Colonic mucosa (tissue), 4 donors: ENCODE measurements at regions not wholly inside any gene's neighbourhood (a gene's known extent, or its start where the extent isn't known, plus 50 kb on each side); places are given as distances from the start of the nearest gene placed in this dataset.
A peak's percentile ranks its signal among the peaks of the same experiment; 100 is the strongest.

Source experiments
- DNase-seq: peaks from one replicate; pipeline ENCODE4 v3.0.0-alpha.2; 2020
- H3K27ac ChIP-seq: fragments of 200-600 bp; one replicate; pipeline ENCODE4 v1.8.0; 2021
- H3K27me3 ChIP-seq: fragments of 200-600 bp; one replicate; pipeline ENCODE4 v1.8.0; 2021
- H3K36me3 ChIP-seq: fragments of 200-600 bp; one replicate; pipeline ENCODE4 v1.8.0; 2021
- H3K4me1 ChIP-seq: fragments of 200-600 bp; one replicate; pipeline ENCODE4 v1.8.0; 2021; ENCODE audit warnings: mild to moderate bottlenecking
- H3K4me3 ChIP-seq: fragments of 200-600 bp; one replicate; pipeline ENCODE4 v1.8.0; 2021
- H3K9ac ChIP-seq, 2 donors: one replicate each; pipeline ENCODE4 v1.7.0; 2013; ENCODE audit warnings: control low read depth in 2 of 2, low read depth in 2 of 2, low read length in 2 of 2
- H3K9me3 ChIP-seq: fragments of 200-600 bp; one replicate; pipeline ENCODE4 v1.8.0; 2021
- intact Hi-C: fragments of 100-400 bp; cut with DNase I; formaldehyde crosslinking; loops from one replicate; pipeline ENCODE4 v1.14.1; 2022
- TF ChIP-seq, protein P1 (sequence below): fragments of 200-600 bp; IDR thresholded peaks from one replicate; pipeline ENCODE4 v1.8.0; 2022; ENCODE audit warnings: antibody characterized with exemption, mild to moderate bottlenecking
- donor health status: healthy.
- donor health status: DM: no; HTN: no; CAD: no.
- donor health status: DM: no; HTN: no; CAD: no.

DNA sequence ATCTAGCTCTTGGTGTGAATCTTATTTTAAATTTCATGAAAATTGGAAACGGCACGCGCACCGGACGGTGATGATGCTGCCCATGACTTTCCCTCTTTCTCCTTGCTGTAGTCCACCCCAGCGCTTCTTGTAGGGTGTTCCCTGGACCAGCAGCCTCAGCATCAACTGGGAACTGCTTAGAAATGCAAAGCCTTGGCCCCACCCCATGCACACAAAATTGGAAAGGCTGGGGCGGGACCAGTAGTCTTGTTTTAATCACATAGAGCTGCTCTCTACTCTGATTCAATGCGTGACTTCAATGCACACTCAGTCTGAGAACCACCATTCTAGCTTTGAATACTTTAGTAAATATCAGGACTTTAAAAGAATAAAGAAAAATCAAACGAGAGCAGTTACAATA, 427.1 kb downstream of the EFNB2 start:
- TF ChIP-seq, protein P1, sequence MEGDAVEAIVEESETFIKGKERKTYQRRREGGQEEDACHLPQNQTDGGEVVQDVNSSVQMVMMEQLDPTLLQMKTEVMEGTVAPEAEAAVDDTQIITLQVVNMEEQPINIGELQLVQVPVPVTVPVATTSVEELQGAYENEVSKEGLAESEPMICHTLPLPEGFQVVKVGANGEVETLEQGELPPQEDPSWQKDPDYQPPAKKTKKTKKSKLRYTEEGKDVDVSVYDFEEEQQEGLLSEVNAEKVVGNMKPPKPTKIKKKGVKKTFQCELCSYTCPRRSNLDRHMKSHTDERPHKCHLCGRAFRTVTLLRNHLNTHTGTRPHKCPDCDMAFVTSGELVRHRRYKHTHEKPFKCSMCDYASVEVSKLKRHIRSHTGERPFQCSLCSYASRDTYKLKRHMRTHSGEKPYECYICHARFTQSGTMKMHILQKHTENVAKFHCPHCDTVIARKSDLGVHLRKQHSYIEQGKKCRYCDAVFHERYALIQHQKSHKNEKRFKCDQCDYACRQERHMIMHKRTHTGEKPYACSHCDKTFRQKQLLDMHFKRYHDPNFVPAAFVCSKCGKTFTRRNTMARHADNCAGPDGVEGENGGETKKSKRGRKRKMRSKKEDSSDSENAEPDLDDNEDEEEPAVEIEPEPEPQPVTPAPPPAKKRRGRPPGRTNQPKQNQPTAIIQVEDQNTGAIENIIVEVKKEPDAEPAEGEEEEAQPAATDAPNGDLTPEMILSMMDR = no peak
- H3K27me3 ChIP-seq = no peaks in the 10 kb centered on the region
- intact Hi-C loops = no loop called here
- H3K27ac ChIP-seq = no peak overlapping the region
- H3K4me3 ChIP-seq = no peak overlapping the region
- peaks cover 8% of the 10 kb centered on the region for H3K4me1 ChIP-seq
- DNase-seq = no peak
- H3K9me3 ChIP-seq = no peaks in the 10 kb centered on the region
- H3K36me3 ChIP-seq = no peaks in the 10 kb centered on the region
- H3K9ac ChIP-seq = no peak overlapping the region

GRCh38 chr13:106107061-106107460, 428.4 kb downstream of the EFNB2 start:
- no peak for DNase-seq
- TF ChIP-seq, protein P1 = no peak
- H3K36me3 ChIP-seq = no peaks in the 10 kb centered on the region
- H3K27ac ChIP-seq = no peak overlapping the region
- H3K4me1 ChIP-seq = peaks cover 8% of the 10 kb centered on the region
- intact Hi-C loops = no loop called here
- no peaks in the 10 kb centered on the region for H3K27me3 ChIP-seq
- no peaks in the 10 kb centered on the region for H3K9me3 ChIP-seq
- no peak overlapping the region for H3K4me3 ChIP-seq
- H3K9ac ChIP-seq = no peak overlapping the region

DNA sequence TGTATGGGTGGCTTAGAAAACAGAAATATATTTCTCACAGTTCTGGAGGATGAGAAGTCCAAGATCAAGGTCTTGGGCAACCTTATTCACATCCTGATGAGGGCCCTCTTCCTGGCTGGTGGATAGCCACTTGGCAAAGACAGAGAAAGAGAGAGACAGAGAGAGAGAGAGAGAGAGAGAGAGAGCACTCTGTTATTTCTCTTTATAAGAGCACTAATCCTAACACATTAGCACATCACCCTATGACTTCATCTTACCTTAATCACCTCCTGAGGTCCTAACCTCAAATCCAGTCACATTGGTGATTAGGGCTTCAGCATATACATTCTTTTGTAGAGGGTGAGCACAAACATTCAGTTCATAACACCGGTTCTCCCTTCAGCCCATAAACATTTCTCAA, 430.3 kb downstream of the EFNB2 start:
- Histone ChIP-seq H3K9ac (no peak overlapping the region), H3K27me3 (no peaks in the 10 kb centered on the region), H3K9me3 (no peaks in the 10 kb centered on the region), H3K4me1 (peaks cover 8% of the 10 kb centered on the region), H3K27ac (no peak overlapping the region), H3K36me3 (no peaks in the 10 kb centered on the region), H3K4me3 (no peak overlapping the region)
- TF ChIP-seq, protein P1 = no peak
- DNase-seq = no peak
- intact Hi-C loops = no loop called here

- no peak overlapping the region for H3K9ac ChIP-seq
- TF ChIP-seq, protein P1 = no peak
- no peak overlapping the region for H3K4me3 ChIP-seq
- H3K36me3 ChIP-seq = no peaks in the 10 kb centered on the region
- H3K27me3 ChIP-seq = no peaks in the 10 kb centered on the region
- no peak for DNase-seq
- intact Hi-C loops = no loop called here
- peak overlapping the region; percentile 56 for H3K27ac ChIP-seq
- no peaks in the 10 kb centered on the region for H3K9me3 ChIP-seq
- peaks cover 8% of the 10 kb centered on the region for H3K4me1 ChIP-seq
Measured at GRCh38 chr13:106104281-106104901, 431.1 kb downstream of the EFNB2 start.

GRCh38 chr13:106103779-106104178, 431.7 kb downstream of the EFNB2 start:
- H3K9me3 ChIP-seq = no peaks in the 10 kb centered on the region
- peak overlapping the region in 1 of 2 donors; percentile 22 for H3K9ac ChIP-seq
- H3K4me3 ChIP-seq = no peak overlapping the region
- intact Hi-C loops = no loop called here
- no peaks in the 10 kb centered on the region for H3K36me3 ChIP-seq
- DNase-seq = peak; percentile 58
- peaks cover 9% of the 10 kb centered on the region for H3K4me1 ChIP-seq
- TF ChIP-seq, protein P1 = no peak
- H3K27me3 ChIP-seq = no peaks in the 10 kb centered on the region
- peak overlapping the region; percentile 56 for H3K27ac ChIP-seq
